ENCODE measurements at regions not wholly inside any gene's neighbourhood (a gene's known extent, or its start where the extent isn't known, plus 50 kb on each side); places are given as distances from the start of the nearest gene placed in this dataset.

GRCh38 chr10:32197423-32197822 is 141.2 kb upstream of the KIF5B start:
- Histone ChIP-seq H3K4me2 (ENCODE audit: insufficient read depth, low read length) (no peak overlapping the region), H3K4me1 (replicated peaks in 1 of 2; ENCODE audit: control insufficient read depth in 2 of 2, insufficient read depth in 2 of 2, low read length in 2 of 2) (no peaks in the 10 kb centered on the region; a peak in 1 of 5 replicates), H3K79me2 (ENCODE audit: control insufficient read depth, insufficient read depth, low read length) (no peaks in the 10 kb centered on the region), H3K9ac (ENCODE audit: insufficient read depth in 1 of 2, low read depth in 2 of 2, low read length in 2 of 2) (no peak overlapping the region), H3K27ac (ENCODE audit: extremely low read depth, low read depth, low read length) (no peak overlapping the region), H3K36me3 (ENCODE audit: control insufficient read depth, insufficient read depth, low read length) (no peaks in the 10 kb centered on the region), H3K9me1 (ENCODE audit: control insufficient read depth, insufficient read depth, low read length) (no peaks in the 10 kb centered on the region), H2AFZ (ENCODE audit: low read depth, low read length) (no peak overlapping the region), H4K20me1 (replicated peaks; ENCODE audit: control insufficient read depth, insufficient read depth, low read length) (no peaks in the 10 kb centered on the region), H3K4me3 (no peak overlapping the region), H3K9me3 (replicated peaks; ENCODE audit: control insufficient read depth, insufficient read depth, low read depth, low read length) (no peaks in the 10 kb centered on the region), H3K27me3 (ENCODE audit: control insufficient read depth in 2 of 2, insufficient read depth in 2 of 2, low read length in 2 of 2) (no peaks in the 10 kb centered on the region; a peak in 1 of 5 replicates)
- ATAC-seq (no peak), FAIRE-seq (no peak), DNase-seq (ENCODE audit: extremely low read depth in 1 of 4, low spot score in 3 of 4) (no peak)
- BruUV-seq (replicated peaks), result no TSS peak
- 6% methylated on average over 5 of the region's 5 CpGs for WGBS (ENCODE audit: insufficient coverage, low coverage, missing lambda C conversion rate)
- CTCF ChIA-PET (ENCODE audit: low intra/inter-chr PET ratio), result no interaction called here
- in situ Hi-C loops (cut with MboI) (no loop called here), intact Hi-C loops (cut with micrococcal nuclease) (no loop called here)
- TF ChIP-seq STAT5B (CRISPR knock-in tag; IDR thresholded peaks at IDR 0.05), result no peak
- no peak for TF ChIP-seq RBM22 (IDR thresholded peaks at IDR 0.05; ENCODE audit: low read depth, low read length, poor library complexity, severe bottlenecking)
- no peak for TF ChIP-seq CTCFL (IDR thresholded peaks at IDR 0.05; ENCODE audit: borderline replicate concordance, insufficient read depth, low read depth, low read length, poor library complexity, severe bottlenecking)
- no peak for TF ChIP-seq C11orf30 (IDR thresholded peaks at IDR 0.05; ENCODE audit: low read depth)
- POLR2A ChIA-PET, result no interaction called here

Measured in K562 (cell line).